Keratinocyte (primary cell): ENCODE measurements at regions not wholly inside any gene's neighbourhood (a gene's known extent, or its start where the extent isn't known, plus 50 kb on each side); places are given as distances from the start of the nearest gene placed in this dataset.

ENCODE experiments used
- DNase-seq: peaks from one replicate; pipeline ENCODE4 v3.0.0-alpha.2; 2011; ENCODE audit warnings: low read depth, missing footprints, low spot score
- FAIRE-seq: peaks from 2 replicates; lab custom pipeline; 2011; peaks lifted over from hg19 to GRCh38; lab: Jason Lieb, UNC
- H2AFZ ChIP-seq: 2 replicates; pipeline ENCODE4 v1.6.0; 2012; ENCODE audit warnings: low read length, control low read depth, inconsistent platforms; ENCODE audit not compliant: control insufficient read depth
- H3K27ac ChIP-seq: 2 replicates; pipeline ENCODE4 v1.5.1; 2011; ENCODE audit warnings: low read length; ENCODE audit not compliant: control insufficient read depth, insufficient read depth
- H3K27me3 ChIP-seq: 3 replicates; pipeline ENCODE4 v1.6.0; 2011; ENCODE audit warnings: low read length; ENCODE audit not compliant: control insufficient read depth, insufficient read depth; ENCODE audit errors: extremely low read depth
- H3K36me3 ChIP-seq, 2 experiments: 2 replicates in 1 of 2; 3 replicates in 1 of 2; pipeline ENCODE4 v1.5.1; 2011; ENCODE audit warnings: low read length in 2 of 2, mild to moderate bottlenecking in 1 of 2; ENCODE audit not compliant: control insufficient read depth in 2 of 2, insufficient read depth in 2 of 2; ENCODE audit errors: extremely low read depth in 1 of 2
- H3K4me1 ChIP-seq: 3 replicates; pipeline ENCODE4 v1.5.1; 2011; ENCODE audit warnings: low read length; ENCODE audit not compliant: control insufficient read depth, insufficient read depth; ENCODE audit errors: extremely low read depth
- H3K4me2 ChIP-seq: 3 replicates; pipeline ENCODE4 v1.6.0; 2011; ENCODE audit warnings: low read depth, low read length; ENCODE audit not compliant: control insufficient read depth, insufficient read depth; ENCODE audit errors: extremely low read depth
- H3K4me3 ChIP-seq, 3 experiments: fragments of 200-600 bp in 1 of 3; sonication (generic) in 1 of 3; 2 replicates in 2 of 3; 3 replicates in 1 of 3; pipeline ENCODE4 v1.5.1; 2011 to 2016; ENCODE audit warnings: low read length in 3 of 3, mild to moderate bottlenecking in 3 of 3, control low read depth in 2 of 3, inconsistent platforms in 1 of 3, low read depth in 1 of 3, mixed read lengths in 1 of 3, mixed run types in 1 of 3, moderate library complexity in 1 of 3; ENCODE audit not compliant: control insufficient read depth in 2 of 3, insufficient read depth in 2 of 3; ENCODE audit errors: extremely low read depth in 1 of 3
- H3K79me2 ChIP-seq: 2 replicates; pipeline ENCODE4 v1.6.0; 2012; ENCODE audit warnings: low read length; ENCODE audit not compliant: control insufficient read depth, insufficient read depth
- H3K9ac ChIP-seq: 3 replicates; pipeline ENCODE4 v1.6.0; 2011; ENCODE audit warnings: low read length; ENCODE audit not compliant: control insufficient read depth, insufficient read depth; ENCODE audit errors: extremely low read depth
- H3K9me1 ChIP-seq: 3 replicates; pipeline ENCODE4 v1.6.0; 2011; ENCODE audit warnings: low read length; ENCODE audit not compliant: control insufficient read depth, insufficient read depth; ENCODE audit errors: extremely low read depth
- H3K9me3 ChIP-seq: 2 replicates; pipeline ENCODE4 v1.5.1; 2012; ENCODE audit warnings: low read depth, low read length; ENCODE audit not compliant: control insufficient read depth
- H4K20me1 ChIP-seq: 3 replicates; pipeline ENCODE4 v1.6.0; 2011; ENCODE audit warnings: low read length; ENCODE audit not compliant: control insufficient read depth, insufficient read depth; ENCODE audit errors: extremely low read depth
- CTCF ChIP-seq, 3 experiments: IDR thresholded peaks in 1 of 3; conservative IDR thresholded peaks in 1 of 3; optimal IDR thresholded peaks in 1 of 3; 2 replicates in 2 of 3; 3 replicates in 1 of 3; pipeline versions ENCODE3 to v1.5.1; 2011; ENCODE audit warnings: low read length in 3 of 3, mild to moderate bottlenecking in 3 of 3, moderate library complexity in 2 of 3, control low read depth in 1 of 3, inconsistent platforms in 1 of 3; ENCODE audit not compliant: insufficient read depth in 2 of 3; ENCODE audit errors: extremely low read depth in 1 of 3
- EZH2 ChIP-seq: IDR thresholded peaks from one replicate; pipeline ENCODE4 v1.6.1; 2012; ENCODE audit warnings: inconsistent platforms, mild to moderate bottlenecking, low read length, moderate library complexity
- dilution Hi-C: fragments of 300-500 bp; cut with MboI; formaldehyde crosslinking; loops from one replicate; pipeline ENCODE4 v1.7.0; 2020; ENCODE audit warnings: low sequenced_read_pairs; ENCODE audit not compliant: extremely low pct_ligation_motif_present

- Histone ChIP-seq H3K27me3 (no peaks in the 10 kb centered on the region), H3K4me3 (no peak overlapping the region), H3K9ac (no peak overlapping the region), H3K9me1 (no peaks in the 10 kb centered on the region), H4K20me1 (no peaks in the 10 kb centered on the region), H3K4me1 (no peaks in the 10 kb centered on the region), H3K36me3 (no peaks in the 10 kb centered on the region), H3K4me2 (no peak overlapping the region), H3K27ac (no peak overlapping the region), H2AFZ (no peak overlapping the region), H3K9me3 (no peaks in the 10 kb centered on the region), H3K79me2 (no peaks in the 10 kb centered on the region)
- TF ChIP-seq CTCF (optimal IDR thresholded peaks at IDR 0.05 in 1 of 3, IDR thresholded peaks at IDR 0.05 in 1 of 3, conservative IDR thresholded peaks at IDR 0.05 in 1 of 3; ENCODE audit: extremely low read depth in 1 of 3, insufficient read depth in 2 of 3, low read length in 3 of 3) (no peak), EZH2 (no peak)
- dilution Hi-C loops = no loop called here
- DNase-seq = no peak
- no peak for FAIRE-seq
Observed at GRCh38 chr11:57964660-57965059, 59.0 kb upstream of the OR9Q1 start.

GRCh38 chr11:57971272-57972012 lies 52.2 kb upstream of the OR9Q1 start:
- no peak for DNase-seq
- FAIRE-seq = no peak
- Histone ChIP-seq H3K79me2 (no peaks in the 10 kb centered on the region), H2AFZ (no peak overlapping the region), H3K9me1 (no peaks in the 10 kb centered on the region), H4K20me1 (no peaks in the 10 kb centered on the region), H3K4me3 (no peak overlapping the region), H3K9me3 (no peaks in the 10 kb centered on the region), H3K4me1 (no peaks in the 10 kb centered on the region), H3K4me2 (no peak overlapping the region), H3K27ac (no peak overlapping the region), H3K9ac (no peak overlapping the region), H3K36me3 (no peaks in the 10 kb centered on the region), H3K27me3 (no peaks in the 10 kb centered on the region)
- dilution Hi-C loops = no loop called here
- TF ChIP-seq EZH2 = no peak
- no peak for TF ChIP-seq CTCF (optimal IDR thresholded peaks at IDR 0.05 in 1 of 3, IDR thresholded peaks at IDR 0.05 in 1 of 3, conservative IDR thresholded peaks at IDR 0.05 in 1 of 3; ENCODE audit: extremely low read depth in 1 of 3, insufficient read depth in 2 of 3, low read length in 3 of 3)
